Glutamatergic neuron (in vitro differentiated cells): ENCODE measurements at regions not wholly inside any gene's neighbourhood (a gene's known extent, or its start where the extent isn't known, plus 50 kb on each side); places are given as distances from the start of the nearest gene placed in this dataset.

Experiments
- DNase-seq: peaks from one replicate; pipeline ENCODE4 v3.0.0; 2022
- H3K27ac Mint-ChIP-seq: one replicate; pipeline ENCODE4 v1.8.0; 2020; ENCODE audit warnings: mild to moderate bottlenecking, mixed read lengths, inconsistent platforms; ENCODE audit not compliant: unreplicated experiment
- H3K27me3 Mint-ChIP-seq: one replicate; pipeline ENCODE4 v1.8.0; 2020; ENCODE audit warnings: mild to moderate bottlenecking, moderate library complexity, mixed read lengths, inconsistent platforms; ENCODE audit not compliant: unreplicated experiment
- H3K36me3 Mint-ChIP-seq: one replicate; pipeline ENCODE4 v1.8.0; 2020; ENCODE audit warnings: mild to moderate bottlenecking, mixed read lengths, inconsistent platforms; ENCODE audit not compliant: unreplicated experiment
- H3K4me1 Mint-ChIP-seq: one replicate; pipeline ENCODE4 v1.8.0; 2020; ENCODE audit warnings: mild to moderate bottlenecking, low read depth, mixed read lengths, inconsistent platforms; ENCODE audit not compliant: unreplicated experiment
- H3K4me3 Mint-ChIP-seq: one replicate; pipeline ENCODE4 v1.8.0; 2020; ENCODE audit warnings: mild to moderate bottlenecking, mixed read lengths, inconsistent platforms; ENCODE audit not compliant: unreplicated experiment
- H3K9me3 Mint-ChIP-seq: one replicate; pipeline ENCODE4 v1.8.0; 2020; ENCODE audit warnings: mild to moderate bottlenecking, moderate library complexity, mixed read lengths, inconsistent platforms; ENCODE audit not compliant: unreplicated experiment
- CTCF ChIP-seq: fragments of 200-600 bp; sonication (generic); IDR thresholded peaks from one replicate; pipeline ENCODE4 v1.5.0; 2021; ENCODE audit not compliant: partially characterized antibody, unreplicated experiment

DNA sequence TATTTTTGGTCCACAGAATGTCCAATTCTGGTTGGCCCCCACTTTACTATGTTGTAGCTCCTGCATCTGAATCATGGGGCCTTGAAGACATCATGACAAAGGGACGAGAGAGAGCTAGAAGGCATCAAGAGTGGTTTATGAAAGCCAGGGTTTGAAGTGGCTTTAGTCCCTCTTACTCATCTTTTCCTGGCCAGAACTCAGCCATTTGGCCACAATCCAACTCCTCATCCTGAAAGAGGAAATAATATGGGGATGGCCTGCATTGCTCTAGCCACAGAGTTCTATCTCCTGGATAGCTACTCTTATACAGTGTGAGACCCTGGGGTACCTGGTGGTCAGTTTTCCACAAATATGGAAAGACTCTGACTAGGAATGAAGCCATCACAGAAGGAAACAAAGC, 418.9 kb downstream of the XPNPEP1 start:
- Mint-ChIP-seq H3K36me3 (no peaks in the 10 kb centered on the region), H3K27me3 (no peaks in the 10 kb centered on the region), H3K27ac (no peak overlapping the region), H3K4me1 (no peaks in the 10 kb centered on the region), H3K4me3 (no peak overlapping the region), H3K9me3 (no peaks in the 10 kb centered on the region)
- no peak for DNase-seq
- no peak for TF ChIP-seq CTCF

DNA sequence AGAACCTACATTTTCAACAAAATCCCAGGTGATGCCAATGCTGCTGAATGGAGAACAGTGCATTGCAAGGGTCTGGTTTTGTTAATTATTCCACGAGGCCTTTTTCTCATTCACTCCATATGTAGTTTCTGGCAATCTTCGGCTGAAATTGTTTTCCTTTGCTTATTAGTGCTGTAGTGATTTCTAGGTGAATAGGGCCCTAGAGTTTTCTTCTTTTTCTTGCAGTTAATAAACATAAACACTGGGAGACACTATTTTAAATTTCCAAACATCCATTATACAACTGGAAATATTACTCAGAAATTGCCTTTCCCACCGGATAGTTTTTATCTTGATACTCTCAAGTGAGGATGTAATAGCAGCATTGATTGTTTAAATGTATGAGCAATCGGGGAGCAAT, 435.6 kb downstream of the XPNPEP1 start:
- H3K27ac Mint-ChIP-seq: no peak overlapping the region
- no peaks in the 10 kb centered on the region for H3K27me3 Mint-ChIP-seq
- H3K36me3 Mint-ChIP-seq: no peaks in the 10 kb centered on the region
- H3K9me3 Mint-ChIP-seq: no peaks in the 10 kb centered on the region
- H3K4me3 Mint-ChIP-seq: no peak overlapping the region
- no peak for DNase-seq
- H3K4me1 Mint-ChIP-seq: no peaks in the 10 kb centered on the region
- no peak for TF ChIP-seq CTCF

DNA sequence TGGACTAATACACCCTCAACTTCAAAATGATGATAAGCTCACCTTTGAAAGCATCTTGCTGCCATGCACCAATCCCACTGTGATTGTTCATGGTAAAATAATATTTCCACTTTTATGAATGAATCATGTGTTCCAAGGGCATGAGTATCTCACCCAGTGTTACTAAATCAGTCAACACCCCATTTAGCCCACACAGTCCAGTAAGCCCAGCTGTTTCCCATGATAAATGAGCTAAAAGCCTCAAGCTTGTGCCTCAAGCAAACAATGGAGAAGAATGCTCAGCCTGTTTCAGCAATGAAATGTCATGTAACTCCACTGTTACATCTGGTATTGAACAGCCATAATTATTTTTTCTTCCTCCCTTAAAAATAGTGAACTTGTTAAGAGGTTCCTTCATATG, 442.5 kb downstream of the XPNPEP1 start:
- Mint-ChIP-seq H3K9me3 (peaks cover 1% of the 10 kb centered on the region), H3K27ac (no peak overlapping the region), H3K27me3 (no peaks in the 10 kb centered on the region), H3K4me1 (peaks cover 25% of the 10 kb centered on the region), H3K36me3 (no peaks in the 10 kb centered on the region), H3K4me3 (no peak overlapping the region)
- no peak for TF ChIP-seq CTCF
- DNase-seq: no peak

- H3K27ac Mint-ChIP-seq: peak overlapping the region; percentile 71
- peak overlapping the region; percentile 59 for H3K4me3 Mint-ChIP-seq
- peaks cover 5% of the 10 kb centered on the region for H3K9me3 Mint-ChIP-seq
- no peak for DNase-seq
- TF ChIP-seq CTCF: no peak
- H3K4me1 Mint-ChIP-seq: peaks cover 40% of the 10 kb centered on the region
- no peaks in the 10 kb centered on the region for H3K36me3 Mint-ChIP-seq
- H3K27me3 Mint-ChIP-seq: peaks cover 4% of the 10 kb centered on the region
Observed at GRCh38 chr10:109475711-109476421, 447.4 kb downstream of the XPNPEP1 start.

DNA sequence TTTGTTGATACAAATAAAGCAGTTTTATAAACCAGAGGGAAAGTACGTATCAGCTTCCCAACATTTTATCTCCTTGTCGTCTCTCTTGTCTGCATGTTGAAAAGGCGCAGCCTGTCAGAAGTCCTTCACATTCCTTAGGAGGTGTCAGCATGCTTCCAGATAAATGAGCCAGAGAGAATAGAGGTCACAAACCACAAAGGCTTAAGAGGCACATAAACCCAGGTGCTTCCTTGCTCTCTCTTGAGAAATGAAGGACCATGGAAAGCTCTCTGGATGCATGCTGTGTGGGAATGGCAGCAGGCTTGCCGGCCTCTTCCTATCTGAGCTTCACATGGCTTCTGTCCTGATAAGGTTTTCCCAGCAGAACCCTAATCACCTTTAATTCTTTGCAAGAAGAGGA, 448.5 kb downstream of the XPNPEP1 start:
- peak overlapping the region; percentile 5 for H3K4me3 Mint-ChIP-seq

More for the DNA sequence above, 448.5 kb downstream of the XPNPEP1 start:
- TF ChIP-seq CTCF: no peak
- Mint-ChIP-seq H3K27me3 (peaks cover 4% of the 10 kb centered on the region), H3K27ac (no peak overlapping the region), H3K4me1 (peaks cover 44% of the 10 kb centered on the region), H3K36me3 (no peaks in the 10 kb centered on the region), H3K9me3 (peaks cover 5% of the 10 kb centered on the region)
- DNase-seq: no peak
